ENCODE measurements at regions not wholly inside any gene's neighbourhood (a gene's known extent, or its start where the extent isn't known, plus 50 kb on each side); places are given as distances from the start of the nearest gene placed in this dataset.
A peak's percentile ranks its signal among the peaks of the same experiment; 100 is the strongest.

GRCh38 chr5:33023649-33024048, 312.5 kb downstream of the NPR3 start:
- WGBS (ENCODE audit: low lambda C conversion rate), result 19% methylated on average over 2 of the region's 2 CpGs
- Histone ChIP-seq H3K4me3 (ENCODE audit: low read depth in 2 of 2, low read length in 1 of 2) (no peak overlapping the region), H3K36me3 (replicated peaks in 1 of 2; ENCODE audit: control insufficient read depth in 1 of 2, insufficient read depth in 2 of 2, low read length in 1 of 2) (peaks cover 0 to 73% of the 10 kb centered on the region in 2 experiments), H3K4me2 (no peak overlapping the region), H3K9me2 (no peaks in the 10 kb centered on the region), H3F3A (replicated peaks; ENCODE audit: insufficient read depth) (peaks cover 17% of the 10 kb centered on the region), H3K27me3 (ENCODE audit: insufficient read depth) (no peaks in the 10 kb centered on the region), H3K27ac (ENCODE audit: low read depth in 2 of 2, low read length in 1 of 2) (0 out of 4 replicates have a peak overlapping the region, but pooled peaks of 1 of the 2 experiments have one; percentile 9), H3K9me3 (no peaks in the 10 kb centered on the region; the same call in 1 of the 2 replicates), H2AFZ (ENCODE audit: low read depth) (no peak overlapping the region), H3K79me2 (ENCODE audit: insufficient read depth) (peaks cover 99% of the 10 kb centered on the region), H3K9ac (no peak overlapping the region), H3K4me1 (ENCODE audit: control insufficient read depth in 1 of 2, insufficient read depth in 2 of 2, low read depth in 1 of 2, low read length in 1 of 2) (no peaks in the 10 kb centered on the region), H4K20me1 (ENCODE audit: insufficient read depth) (no peaks in the 10 kb centered on the region)
- POLR2A ChIA-PET, result no interaction called here
- TF ChIP-seq RAD21 (IDR thresholded peaks at IDR 0.05; ENCODE audit: low read length) (no peak), ELF1 (IDR thresholded peaks at IDR 0.05) (no peak), PBX3 (IDR thresholded peaks at IDR 0.05) (no peak), USF1 (IDR thresholded peaks at IDR 0.05; ENCODE audit: borderline replicate concordance, low read depth) (no peak), MAX (IDR thresholded peaks at IDR 0.05; ENCODE audit: low read depth) (no peak), IRF3 (IDR thresholded peaks at IDR 0.05; ENCODE audit: low read depth, low read length) (no peak), SIN3A (IDR thresholded peaks at IDR 0.05; ENCODE audit: borderline replicate concordance, low read depth, low read length) (no peak), TAF1 (IDR thresholded peaks at IDR 0.05; ENCODE audit: borderline replicate concordance, low read depth, low read length) (no peak), MXI1 (IDR thresholded peaks at IDR 0.05; ENCODE audit: low read depth, low read length) (no peak)
- no peak for DNase-seq
- CTCF ChIA-PET, result no interaction called here

GRCh38 chr5:33032271-33033070, 321.4 kb downstream of the NPR3 start:
- POLR2A ChIA-PET, result no interaction called here
- CTCF ChIA-PET, result interaction anchor here (0.9 kb wide), 1 partner anchor 267 kb away, joined by 3 read pairs; no protein-coding TSS in a partner anchor
- H3K4me1 ChIP-seq (ENCODE audit: control insufficient read depth in 1 of 2, insufficient read depth in 2 of 2, low read depth in 1 of 2, low read length in 1 of 2), result peaks cover 0 to 15% of the 10 kb centered on the region in 2 experiments; a peak in 1 of 4 replicates
- H3K79me2 ChIP-seq (ENCODE audit: insufficient read depth), result peaks cover 97% of the 10 kb centered on the region
- 0 out of 2 replicates have a peak, but pooled peaks have one; percentile 22 for TF ChIP-seq MAX (IDR thresholded peaks at IDR 0.05; ENCODE audit: low read depth)
- no peak for TF ChIP-seq EZH2phosphoT487 (IDR thresholded peaks at IDR 0.05; ENCODE audit: borderline replicate concordance, low read depth)
- H3K27ac ChIP-seq (ENCODE audit: low read depth in 2 of 2, low read length in 1 of 2), result peak overlapping the region in 1 of 2 experiments; percentile 75; a peak in 3 of 4 replicates
- H2AFZ ChIP-seq (ENCODE audit: low read depth), result no peak overlapping the region
- no peak for DNase-seq
- peaks cover 47% of the 10 kb centered on the region for H3F3A ChIP-seq (replicated peaks; ENCODE audit: insufficient read depth)
- peak overlapping the region; percentile 29; the same call in 1 of the 2 replicates for H3K9ac ChIP-seq
- H3K36me3 ChIP-seq (replicated peaks in 1 of 2; ENCODE audit: control insufficient read depth in 1 of 2, insufficient read depth in 2 of 2, low read length in 1 of 2), result peaks cover 0 to 39% of the 10 kb centered on the region in 2 experiments
- H3K4me2 ChIP-seq, result peak overlapping the region; percentile 61
- peak overlapping the region in 1 of 2 experiments; percentile 31; a peak in 1 of 4 replicates for H3K4me3 ChIP-seq (ENCODE audit: low read depth in 2 of 2, low read length in 1 of 2)
- H4K20me1 ChIP-seq (ENCODE audit: insufficient read depth), result no peaks in the 10 kb centered on the region
- H3K9me2 ChIP-seq, result no peaks in the 10 kb centered on the region
- WGBS (ENCODE audit: low lambda C conversion rate), result 25% methylated on average over 8 of the region's 8 CpGs
- H3K27me3 ChIP-seq (ENCODE audit: insufficient read depth), result no peaks in the 10 kb centered on the region
- no peaks in the 10 kb centered on the region; the same call in 1 of the 2 replicates for H3K9me3 ChIP-seq
